Islet precursor cell (in vitro differentiated cells): ENCODE measurements at regions not wholly inside any gene's neighbourhood (a gene's known extent, or its start where the extent isn't known, plus 50 kb on each side); places are given as distances from the start of the nearest gene placed in this dataset.

Experiments used
- DNase-seq: peaks from one replicate; pipeline ENCODE4 v3.0.0-alpha.2; 2018

DNA sequence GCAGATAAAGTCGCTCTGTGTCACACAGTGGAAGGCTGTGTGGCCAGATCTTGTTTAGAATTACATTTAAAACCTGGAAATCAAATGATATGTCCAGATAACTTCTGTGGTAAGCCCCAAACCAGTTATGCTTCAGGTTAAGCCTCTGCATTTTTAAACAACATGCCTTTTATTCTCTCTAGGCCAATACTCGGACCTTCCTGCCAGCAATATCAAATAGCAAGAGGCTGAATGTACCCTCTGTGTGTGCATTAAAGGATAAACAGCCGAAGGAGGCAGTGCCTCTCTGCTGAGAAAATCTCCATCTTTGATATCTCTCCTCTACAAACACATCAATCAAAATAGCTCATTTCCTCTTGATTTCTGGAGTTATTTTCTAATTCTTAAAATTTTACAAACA lies 67.1 kb upstream of the TMEM260 start:
- no peak for DNase-seq

DNA sequence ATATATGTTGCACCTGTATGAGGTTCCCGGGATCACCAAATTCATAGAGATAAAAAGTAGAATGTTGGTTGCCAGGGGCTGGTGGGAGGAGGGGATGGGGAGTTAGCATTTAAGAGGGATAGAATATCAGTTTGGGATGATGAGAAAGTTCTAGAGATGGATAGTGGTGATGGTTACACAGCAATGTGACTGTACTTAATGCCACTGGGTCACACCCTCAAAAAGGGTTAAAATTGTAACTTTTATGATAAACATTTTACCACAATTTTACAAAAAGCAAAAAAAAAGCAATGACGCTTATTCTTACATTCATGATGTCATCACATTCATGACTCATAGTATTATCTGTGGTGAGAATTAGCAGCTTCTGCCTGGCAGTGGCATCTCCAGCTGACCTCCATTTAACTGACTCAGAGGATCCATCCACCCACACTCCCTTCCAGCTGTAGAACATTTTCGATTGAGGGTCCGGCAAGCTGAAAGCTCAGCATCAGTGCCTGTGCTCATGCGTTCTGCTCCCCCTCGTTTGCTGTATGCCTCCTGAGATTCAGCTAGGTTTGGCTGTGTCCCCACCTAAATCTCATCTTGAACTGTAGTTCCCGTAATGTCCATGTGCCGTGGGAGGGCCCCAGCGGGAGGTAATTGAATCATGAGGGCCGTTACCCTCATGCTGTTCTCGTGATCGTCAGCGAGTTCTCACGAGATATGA lies 64.8 kb upstream of the TMEM260 start:
- no peak for DNase-seq

DNA sequence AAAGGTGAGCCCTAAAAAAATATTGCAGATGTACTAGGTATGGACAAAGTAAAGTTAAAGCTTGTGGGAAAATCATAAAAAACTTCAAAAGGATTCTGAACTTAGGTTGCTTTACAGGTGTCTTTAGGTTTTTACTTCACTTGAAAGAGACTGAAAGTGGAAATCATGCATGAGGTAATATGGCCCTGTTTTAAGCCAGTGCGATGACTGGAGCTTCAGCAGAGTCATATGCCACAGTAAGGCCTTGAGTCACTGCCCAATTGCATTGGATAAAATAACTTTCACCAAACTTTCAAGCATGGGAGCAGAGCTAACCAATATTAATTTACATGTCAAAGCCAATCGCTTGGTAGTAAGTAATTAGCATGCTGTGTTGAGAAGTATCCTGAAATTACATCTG lies 63.9 kb upstream of the TMEM260 start:
- DNase-seq: no peak

DNA sequence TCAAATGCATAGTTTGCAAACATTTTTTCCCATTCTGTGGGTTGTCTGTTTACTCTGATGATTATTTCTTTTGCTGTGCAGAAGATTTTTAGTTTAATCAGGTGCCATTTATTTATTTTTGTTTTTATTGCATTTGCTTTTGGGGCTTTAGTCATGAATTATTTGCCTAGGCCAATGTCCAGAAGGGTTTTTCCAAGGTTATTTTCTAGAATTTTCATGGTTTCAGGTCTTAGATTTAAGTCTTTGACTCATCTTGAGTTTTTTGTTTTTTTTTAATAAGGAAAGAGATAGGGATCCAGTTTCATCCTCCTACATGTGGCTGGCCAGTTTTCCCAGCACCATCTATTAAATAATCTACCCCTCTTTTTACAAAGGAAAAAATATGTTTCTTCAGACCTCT lies 57.2 kb upstream of the TMEM260 start:
- no peak for DNase-seq

DNA sequence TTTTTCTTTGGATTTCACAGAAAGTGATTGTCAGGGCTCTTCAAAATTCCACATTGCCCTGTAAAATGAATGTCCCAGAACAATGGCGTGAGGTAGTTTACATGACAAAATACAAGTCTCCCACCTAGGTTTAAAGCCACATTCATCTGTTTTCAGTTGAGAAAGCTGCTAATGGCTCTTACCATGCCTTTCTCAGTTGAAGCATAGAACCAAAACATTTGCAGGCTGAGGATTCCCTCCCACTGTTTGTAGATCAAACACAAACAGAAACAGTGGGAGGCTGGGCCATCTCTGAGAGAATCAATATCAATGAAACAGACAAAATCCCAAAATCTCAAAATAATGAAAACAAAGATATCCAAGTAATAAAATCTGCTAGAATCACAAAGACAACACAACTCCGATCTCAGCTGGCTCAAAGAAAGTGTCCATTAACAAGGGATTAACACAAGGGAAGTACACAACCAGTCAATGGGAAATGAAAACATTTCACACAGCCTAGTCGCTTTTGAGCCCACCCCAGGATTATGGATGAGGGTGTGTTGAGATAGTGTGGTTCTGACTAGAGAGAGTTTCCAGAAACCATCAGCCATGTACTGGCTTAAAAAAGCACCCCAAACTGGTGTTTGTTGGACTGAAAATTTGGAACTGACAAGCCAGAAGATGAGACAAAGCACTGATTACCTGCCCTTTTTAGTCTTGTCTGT lies 54.5 kb upstream of the TMEM260 start:
- no peak for DNase-seq

DNA sequence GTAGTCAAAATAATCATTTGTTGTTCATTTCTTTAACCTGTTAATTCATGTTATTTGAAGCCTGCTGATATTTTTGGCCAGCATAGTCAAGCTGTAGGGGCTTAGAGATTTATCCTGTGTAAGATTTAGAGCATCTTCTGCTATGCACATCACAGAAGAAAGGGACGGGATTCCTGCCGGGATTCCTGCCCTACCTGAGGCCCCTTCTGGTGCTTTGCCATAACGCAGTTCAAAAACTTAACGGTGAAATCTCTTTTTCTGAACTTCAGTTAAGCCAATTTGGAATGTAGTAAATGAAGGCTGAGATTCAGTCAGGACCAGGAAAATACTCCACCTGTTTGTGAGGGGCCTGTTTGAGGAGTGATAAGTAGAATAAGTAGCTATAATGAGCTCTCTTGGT lies 50.7 kb upstream of the TMEM260 start:
- DNase-seq: no peak
